ENCODE measurements at regions not wholly inside any gene's neighbourhood (a gene's known extent, or its start where the extent isn't known, plus 50 kb on each side); places are given as distances from the start of the nearest gene placed in this dataset.
A peak's percentile ranks its signal among the peaks of the same experiment; 100 is the strongest.

DNA sequence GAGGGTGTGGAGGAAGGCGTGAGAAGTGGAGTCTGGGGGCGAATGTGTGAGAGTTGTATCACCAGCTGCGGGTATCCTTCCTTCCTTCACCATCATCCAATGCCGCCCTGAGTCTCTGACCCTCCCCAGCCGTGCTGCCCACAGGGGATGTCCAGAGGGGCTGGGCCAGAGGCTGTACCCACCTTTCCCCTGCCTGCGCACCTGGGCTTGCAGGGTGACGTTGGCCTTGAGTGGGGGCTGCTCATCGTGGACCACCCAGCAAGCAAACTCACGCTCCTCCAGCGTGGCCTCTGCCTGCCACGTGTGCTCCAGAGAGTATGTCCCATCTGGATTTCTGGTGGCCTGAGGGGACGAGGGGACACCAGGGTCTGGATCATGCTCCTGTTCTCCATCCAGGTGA, 116.9 kb upstream of the SIRPA start:
- no peak overlapping the region for H3K4me2 ChIP-seq (ENCODE audit: low read length, poor library complexity, severe bottlenecking)

DNA sequence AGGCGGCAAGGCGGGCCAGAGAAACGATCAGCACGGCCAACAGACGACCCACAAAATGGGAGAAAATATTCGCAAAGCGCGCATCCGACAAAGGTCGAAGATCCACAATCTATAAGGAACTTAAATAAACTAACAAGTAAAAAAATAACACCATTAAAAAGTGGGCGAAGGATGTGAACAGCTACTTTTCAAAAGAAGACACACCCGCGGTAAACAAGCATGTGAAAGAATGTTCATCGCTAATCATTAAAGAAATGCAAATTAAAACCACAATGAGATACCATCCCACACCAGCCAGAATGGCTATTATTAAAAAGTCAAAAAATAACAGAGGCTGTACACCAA, 117.8 kb upstream of the SIRPA start:
- WGBS: 29% methylated on average over 13 of the region's 14 CpGs

More for the DNA sequence above, 116.9 kb upstream of the SIRPA start:
- Histone ChIP-seq H2BK120ac (ENCODE audit: low read depth, low read length) (no peak overlapping the region), H3K4ac (ENCODE audit: low read depth in 1 of 2, low read length in 2 of 2) (no peak overlapping the region), H2AFZ (ENCODE audit: low read depth, low read length) (no peak overlapping the region), H4K91ac (ENCODE audit: low read length) (no peak overlapping the region), H3K79me1 (replicated peaks; ENCODE audit: low read length, poor library complexity, severe bottlenecking) (peaks cover 5% of the 10 kb centered on the region), H3K4me3 (ENCODE audit: insufficient read depth in 1 of 2, low read depth in 1 of 2, low read length in 2 of 2) (no peak overlapping the region), H3K9me3 (ENCODE audit: control insufficient read depth, low read length) (no peaks in the 10 kb centered on the region), H2AK5ac (ENCODE audit: low read length, severe bottlenecking) (peak overlapping the region; percentile 16), H2BK5ac (ENCODE audit: low read depth, low read length, poor library complexity, severe bottlenecking) (no peak overlapping the region), H2BK15ac (ENCODE audit: low read depth, poor library complexity, severe bottlenecking) (no peak overlapping the region), H3K27ac (ENCODE audit: low read length, poor library complexity, severe bottlenecking) (no peak overlapping the region), H3K36me3 (ENCODE audit: control insufficient read depth in 1 of 2, insufficient read depth in 2 of 2, low read depth in 1 of 2, low read length in 2 of 2) (peaks cover 3 to 6% of the 10 kb centered on the region in 2 experiments), H3K18ac (ENCODE audit: low read depth in 1 of 2, low read length in 2 of 2) (no peak overlapping the region), H4K8ac (ENCODE audit: low read length) (no peak overlapping the region), H3K9ac (ENCODE audit: low read length) (no peak overlapping the region), H2BK12ac (ENCODE audit: low read length in 2 of 2) (peak overlapping the region in 1 of 2 experiments; percentile 10), H3K27me3 (ENCODE audit: control insufficient read depth in 1 of 2, insufficient read depth in 1 of 2, low read length in 2 of 2) (peaks cover 17 to 32% of the 10 kb centered on the region in 2 experiments), H3K14ac (ENCODE audit: low read length in 2 of 2) (no peak overlapping the region), H3K23ac (ENCODE audit: low read length in 2 of 2) (no peak overlapping the region), H3K4me1 (ENCODE audit: control insufficient read depth, insufficient read depth, low read depth, low read length) (peaks cover 13% of the 10 kb centered on the region)
- WGBS: 95% methylated on average over 9 of the region's 12 CpGs
- no peak for DNase-seq

DNA sequence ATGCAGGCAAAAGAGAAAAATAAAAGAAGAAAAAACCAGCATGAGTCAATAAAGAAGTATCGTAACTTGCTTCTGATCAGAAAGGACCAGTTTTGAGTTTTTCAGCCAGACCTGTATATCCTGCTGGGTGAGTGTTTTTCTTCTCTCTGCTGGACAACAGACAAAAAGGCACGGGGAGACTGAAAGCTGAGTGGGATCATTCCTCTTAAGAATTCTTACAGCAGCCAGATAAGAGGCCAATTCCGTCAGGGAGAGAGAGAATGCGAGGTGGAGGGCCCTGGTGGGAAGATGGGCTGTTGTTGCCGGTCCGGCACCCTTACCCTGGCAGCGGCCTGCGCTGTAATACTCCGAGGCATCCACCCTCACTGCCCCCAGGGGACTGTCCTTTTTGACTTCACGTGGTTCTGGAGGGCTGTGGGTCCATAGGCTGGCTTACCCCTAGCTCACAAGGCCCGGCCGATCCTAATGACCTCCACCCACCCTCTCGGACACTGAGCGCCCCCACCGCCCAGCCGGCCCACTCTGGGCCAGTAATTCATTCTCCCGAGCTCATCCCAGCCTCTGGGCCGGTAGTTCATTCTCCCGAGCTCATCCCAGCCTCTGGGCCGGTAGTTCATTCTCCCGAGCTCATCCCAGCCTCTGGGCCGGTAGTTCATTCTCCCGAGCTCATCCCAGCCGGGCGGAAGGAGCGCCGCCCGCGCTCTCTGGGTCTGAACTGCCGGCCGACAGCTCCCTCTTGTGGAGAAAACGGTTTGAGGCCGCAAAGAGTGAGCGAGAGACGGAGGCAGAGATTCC, 118.3 kb upstream of the SIRPA start:
- Histone ChIP-seq H2AFZ (ENCODE audit: low read depth, low read length) (peak overlapping the region; percentile 72), H3K18ac (ENCODE audit: low read depth in 1 of 2, low read length in 2 of 2) (peak overlapping the region; percentile 61 to 73), H3K36me3 (ENCODE audit: control insufficient read depth in 1 of 2, insufficient read depth in 2 of 2, low read depth in 1 of 2, low read length in 2 of 2) (peaks cover 3 to 6% of the 10 kb centered on the region in 2 experiments), H2AK5ac (ENCODE audit: low read length, severe bottlenecking) (no peak overlapping the region), H3K4me2 (ENCODE audit: low read length, poor library complexity, severe bottlenecking) (peak overlapping the region; percentile 85), H4K8ac (ENCODE audit: low read length) (peak overlapping the region; percentile 93), H3K4ac (ENCODE audit: low read depth in 1 of 2, low read length in 2 of 2) (peak overlapping the region; percentile 32 to 63), H3K14ac (ENCODE audit: low read length in 2 of 2) (no peak overlapping the region), H2BK15ac (ENCODE audit: low read depth, poor library complexity, severe bottlenecking) (no peak overlapping the region), H3K27me3 (ENCODE audit: control insufficient read depth in 1 of 2, insufficient read depth in 1 of 2, low read length in 2 of 2) (peaks cover 7 to 18% of the 10 kb centered on the region in 2 experiments), H3K27ac (ENCODE audit: low read length, poor library complexity, severe bottlenecking) (peak overlapping the region; percentile 76), H4K91ac (ENCODE audit: low read length) (no peak overlapping the region), H2BK120ac (ENCODE audit: low read depth, low read length) (no peak overlapping the region), H2BK12ac (ENCODE audit: low read length in 2 of 2) (no peak overlapping the region), H3K79me1 (replicated peaks; ENCODE audit: low read length, poor library complexity, severe bottlenecking) (peaks cover 5% of the 10 kb centered on the region), H3K9me3 (ENCODE audit: control insufficient read depth, low read length) (no peaks in the 10 kb centered on the region), H3K9ac (ENCODE audit: low read length) (peak overlapping the region; percentile 90), H3K4me1 (ENCODE audit: control insufficient read depth, insufficient read depth, low read depth, low read length) (peaks cover 13% of the 10 kb centered on the region), H3K4me3 (ENCODE audit: insufficient read depth in 1 of 2, low read depth in 1 of 2, low read length in 2 of 2) (peak overlapping the region; percentile 70 to 86), H2BK5ac (ENCODE audit: low read depth, low read length, poor library complexity, severe bottlenecking) (no peak overlapping the region), H3K23ac (ENCODE audit: low read length in 2 of 2) (no peak overlapping the region)
- 2% methylated on average over 34 of the region's 35 CpGs for WGBS
- DNase-seq: peak; percentile 88

More for the DNA sequence above, 117.8 kb upstream of the SIRPA start:
- Histone ChIP-seq H2BK15ac (ENCODE audit: low read depth, poor library complexity, severe bottlenecking) (no peak overlapping the region), H3K27me3 (ENCODE audit: control insufficient read depth in 1 of 2, insufficient read depth in 1 of 2, low read length in 2 of 2) (peaks cover 10 to 23% of the 10 kb centered on the region in 2 experiments), H3K4me2 (ENCODE audit: low read length, poor library complexity, severe bottlenecking) (no peak overlapping the region), H2BK5ac (ENCODE audit: low read depth, low read length, poor library complexity, severe bottlenecking) (no peak overlapping the region), H3K79me1 (replicated peaks; ENCODE audit: low read length, poor library complexity, severe bottlenecking) (peaks cover 5% of the 10 kb centered on the region), H3K4me3 (ENCODE audit: insufficient read depth in 1 of 2, low read depth in 1 of 2, low read length in 2 of 2) (no peak overlapping the region), H4K8ac (ENCODE audit: low read length) (no peak overlapping the region), H3K23ac (ENCODE audit: low read length in 2 of 2) (no peak overlapping the region), H2BK120ac (ENCODE audit: low read depth, low read length) (no peak overlapping the region), H4K91ac (ENCODE audit: low read length) (no peak overlapping the region), H3K9ac (ENCODE audit: low read length) (peak overlapping the region; percentile 90), H3K18ac (ENCODE audit: low read depth in 1 of 2, low read length in 2 of 2) (no peak overlapping the region), H3K14ac (ENCODE audit: low read length in 2 of 2) (no peak overlapping the region), H2BK12ac (ENCODE audit: low read length in 2 of 2) (no peak overlapping the region), H3K9me3 (ENCODE audit: control insufficient read depth, low read length) (no peaks in the 10 kb centered on the region), H3K4me1 (ENCODE audit: control insufficient read depth, insufficient read depth, low read depth, low read length) (peaks cover 13% of the 10 kb centered on the region), H3K27ac (ENCODE audit: low read length, poor library complexity, severe bottlenecking) (no peak overlapping the region), H2AK5ac (ENCODE audit: low read length, severe bottlenecking) (no peak overlapping the region), H3K36me3 (ENCODE audit: control insufficient read depth in 1 of 2, insufficient read depth in 2 of 2, low read depth in 1 of 2, low read length in 2 of 2) (peaks cover 3 to 6% of the 10 kb centered on the region in 2 experiments), H3K4ac (ENCODE audit: low read depth in 1 of 2, low read length in 2 of 2) (no peak overlapping the region), H2AFZ (ENCODE audit: low read depth, low read length) (no peak overlapping the region)
- DNase-seq: no peak

DNA sequence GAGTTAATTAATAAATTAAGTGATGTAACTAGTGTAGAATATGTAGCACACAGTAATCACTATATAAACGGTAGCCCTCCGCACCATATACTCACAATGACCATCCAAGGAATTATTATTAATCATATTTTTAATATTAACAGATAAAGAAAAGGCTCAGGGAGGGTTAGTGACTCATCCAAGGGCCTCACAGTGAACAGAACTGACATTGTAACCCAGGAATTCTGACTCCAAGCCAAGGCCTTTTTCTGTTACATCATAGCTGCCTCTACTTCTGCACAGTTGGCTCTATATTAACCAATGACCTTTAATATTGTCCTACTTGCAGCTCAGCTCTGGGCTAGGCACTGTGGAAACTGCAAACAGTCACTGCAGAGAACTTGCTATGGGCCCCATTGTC, 117.5 kb upstream of the SIRPG start:
- peaks cover 13% of the 10 kb centered on the region for H3K4me1 ChIP-seq (ENCODE audit: control insufficient read depth, insufficient read depth, low read depth, low read length)

More for the DNA sequence above, 117.5 kb upstream of the SIRPG start:
- H2BK12ac ChIP-seq (ENCODE audit: low read length in 2 of 2): no peak overlapping the region
- no CpG with 5 or more reads among the region's 2 CpGs for WGBS
- H3K4ac ChIP-seq (ENCODE audit: low read depth in 1 of 2, low read length in 2 of 2): no peak overlapping the region
- H3K9me3 ChIP-seq (ENCODE audit: control insufficient read depth, low read length): no peaks in the 10 kb centered on the region
- no peak overlapping the region for H2AK5ac ChIP-seq (ENCODE audit: low read length, severe bottlenecking)
- no peak overlapping the region for H3K18ac ChIP-seq (ENCODE audit: low read depth in 1 of 2, low read length in 2 of 2)
- H4K8ac ChIP-seq (ENCODE audit: low read length): no peak overlapping the region
- H2BK120ac ChIP-seq (ENCODE audit: low read depth, low read length): no peak overlapping the region
- H3K27ac ChIP-seq (ENCODE audit: low read length, poor library complexity, severe bottlenecking): no peak overlapping the region
- H3K23ac ChIP-seq (ENCODE audit: low read length in 2 of 2): no peak overlapping the region
- H3K4me3 ChIP-seq (ENCODE audit: insufficient read depth in 1 of 2, low read depth in 1 of 2, low read length in 2 of 2): no peak overlapping the region
- H2BK5ac ChIP-seq (ENCODE audit: low read depth, low read length, poor library complexity, severe bottlenecking): no peak overlapping the region
- H2AFZ ChIP-seq (ENCODE audit: low read depth, low read length): no peak overlapping the region
- H2BK15ac ChIP-seq (ENCODE audit: low read depth, poor library complexity, severe bottlenecking): no peak overlapping the region
- H3K9ac ChIP-seq (ENCODE audit: low read length): no peak overlapping the region
- peak; percentile 17 for DNase-seq
- H3K27me3 ChIP-seq (ENCODE audit: control insufficient read depth in 1 of 2, insufficient read depth in 1 of 2, low read length in 2 of 2): peaks cover 0 to 6% of the 10 kb centered on the region in 2 experiments
- no peak overlapping the region for H3K4me2 ChIP-seq (ENCODE audit: low read length, poor library complexity, severe bottlenecking)
- H3K14ac ChIP-seq (ENCODE audit: low read length in 2 of 2): no peak overlapping the region
- H4K91ac ChIP-seq (ENCODE audit: low read length): no peak overlapping the region
- peaks cover 3 to 6% of the 10 kb centered on the region in 2 experiments for H3K36me3 ChIP-seq (ENCODE audit: control insufficient read depth in 1 of 2, insufficient read depth in 2 of 2, low read depth in 1 of 2, low read length in 2 of 2)
- H3K79me1 ChIP-seq (replicated peaks; ENCODE audit: low read length, poor library complexity, severe bottlenecking): peaks cover 5% of the 10 kb centered on the region

Data from mesenchymal stem cell (in vitro differentiated cells and primary cell).